G401.6 (cell line): ENCODE measurements at regions not wholly inside any gene's neighbourhood (a gene's known extent, or its start where the extent isn't known, plus 50 kb on each side); places are given as distances from the start of the nearest gene placed in this dataset.
"Not testable (repeated sequence)": the region's sequence is repeated elsewhere in the genome, so short reads cannot be mapped to it uniquely, and the experiment has no call there.

Source experiments
- FAIRE-seq: peaks from 2 replicates; lab custom pipeline; 2012; peaks lifted over from hg19 to GRCh38; lab: Jason Lieb, UNC

DNA sequence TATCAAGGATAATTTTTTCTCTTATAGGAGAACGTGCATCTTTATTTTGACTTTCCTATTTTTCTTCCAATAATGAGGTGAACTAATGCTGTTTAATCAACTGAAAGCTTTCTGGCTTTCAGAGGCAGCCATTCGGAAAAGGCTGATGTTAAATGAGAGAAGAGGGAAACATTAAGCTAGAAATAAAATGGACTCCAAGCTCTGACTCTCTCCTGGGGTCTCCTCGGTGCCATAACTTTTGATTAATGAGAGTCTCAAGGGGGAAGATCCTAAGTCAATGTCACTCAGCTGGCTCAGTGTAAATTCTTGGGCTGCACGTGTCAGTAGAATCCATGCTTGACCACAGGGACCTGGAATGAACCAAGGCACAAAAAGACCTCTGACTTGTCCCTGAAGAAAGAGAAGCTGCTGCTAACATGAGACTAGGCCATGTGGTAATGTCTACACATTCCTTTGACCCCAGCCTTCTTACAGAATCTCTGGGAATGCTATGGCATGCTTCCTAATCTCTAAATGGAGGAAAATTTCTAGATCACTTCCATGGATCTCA is 152.2 kb upstream of the RFC3 start:
- FAIRE-seq: no peak

DNA sequence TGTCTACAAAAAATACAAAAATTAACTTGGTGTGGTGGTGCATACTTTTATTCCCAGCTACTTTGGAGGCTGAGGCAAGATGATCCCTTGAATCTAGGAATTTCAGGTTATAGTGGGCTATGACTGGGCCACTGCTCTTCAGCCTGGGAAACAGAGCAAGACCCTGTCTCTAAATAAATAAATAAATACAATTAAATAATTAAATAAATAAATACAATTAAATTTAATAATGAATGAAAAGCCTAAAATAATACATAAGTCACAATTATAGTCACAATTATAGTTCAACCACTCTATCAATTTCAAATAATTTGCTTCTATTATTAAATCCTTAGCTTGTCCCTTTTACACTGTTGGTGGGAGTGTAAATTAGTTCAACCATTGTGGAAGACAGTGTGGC is 146.4 kb upstream of the RFC3 start:
- FAIRE-seq: no peak

DNA sequence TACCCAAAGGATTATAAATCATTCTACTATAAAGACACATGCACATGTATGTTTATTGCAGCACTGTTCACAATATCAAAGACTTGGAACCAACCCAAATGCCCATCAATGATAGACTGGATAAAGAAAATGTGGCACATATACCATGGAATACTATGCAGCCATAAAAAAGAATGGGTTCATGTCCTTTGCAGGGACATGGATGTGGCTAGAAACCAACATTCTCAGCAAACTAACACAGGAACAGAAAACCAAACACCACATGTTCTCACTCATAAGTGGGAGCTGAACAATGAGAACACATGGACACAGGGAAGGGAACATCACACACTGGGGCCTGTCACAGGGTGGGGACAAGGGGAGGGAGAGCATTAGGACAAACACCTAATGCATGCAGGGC is 145.9 kb upstream of the RFC3 start:
- FAIRE-seq: not testable (repeated sequence)

DNA sequence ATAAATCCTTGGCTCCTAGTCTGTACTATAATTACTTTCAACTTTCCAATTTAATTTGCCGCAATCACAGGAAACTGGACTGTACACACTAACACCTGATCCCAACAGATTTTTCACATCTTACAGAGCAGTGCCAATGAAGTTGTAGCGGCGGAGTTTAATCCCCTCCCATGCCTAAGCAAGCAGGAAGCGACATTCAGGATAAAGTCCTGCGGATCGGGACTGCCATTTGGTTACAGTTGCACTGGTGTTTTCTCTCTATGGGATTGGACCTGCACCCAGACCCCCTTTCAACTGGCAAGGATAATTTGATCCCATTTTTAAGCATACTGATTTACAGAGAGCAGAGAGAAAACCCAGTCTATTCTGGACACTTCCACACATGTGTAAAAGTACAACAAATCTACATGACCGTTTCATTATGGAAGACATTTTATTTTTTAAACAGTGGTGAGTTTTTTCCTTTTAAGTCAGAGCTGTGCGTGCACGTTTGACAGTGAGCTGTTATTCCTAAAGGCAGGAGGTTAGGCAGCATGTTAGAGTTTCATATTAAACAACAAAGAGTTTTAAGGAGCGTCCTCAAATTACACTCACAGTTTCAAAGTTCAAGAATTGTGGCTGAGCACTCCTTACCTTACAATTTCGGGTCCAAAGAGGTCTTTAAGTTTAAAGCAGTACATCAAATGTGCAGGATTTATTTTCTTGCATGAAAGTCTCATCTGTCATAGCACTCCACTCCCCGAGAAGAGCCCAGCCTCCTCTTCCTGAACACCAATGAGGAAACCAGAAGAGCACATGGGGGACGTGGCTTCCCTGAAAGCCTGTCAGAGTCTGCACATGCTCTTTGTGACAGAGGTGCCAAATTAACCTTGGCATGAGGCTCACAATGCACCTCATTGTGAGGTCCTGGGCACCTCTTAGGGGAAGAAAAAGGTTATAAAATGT is 141.6 kb upstream of the RFC3 start:
- no peak for FAIRE-seq

DNA sequence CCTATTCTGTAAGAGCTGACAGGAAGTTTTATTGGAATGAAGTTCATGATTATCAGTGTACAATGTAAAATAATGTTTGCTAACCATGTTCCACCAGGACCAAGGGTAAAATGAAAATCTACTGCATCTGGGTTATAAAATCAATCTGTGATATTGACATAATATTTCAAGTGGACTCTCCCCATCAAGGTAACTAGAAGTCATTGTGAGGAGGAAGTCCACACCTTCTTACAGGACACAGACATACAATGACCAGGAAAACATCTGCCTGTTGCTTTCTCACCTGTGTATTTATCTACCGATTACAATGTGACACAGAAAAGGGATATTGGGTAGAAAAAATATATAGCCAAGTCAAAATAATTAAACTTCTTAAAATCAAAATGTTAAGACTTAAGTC is 140.7 kb upstream of the RFC3 start:
- no peak for FAIRE-seq

DNA sequence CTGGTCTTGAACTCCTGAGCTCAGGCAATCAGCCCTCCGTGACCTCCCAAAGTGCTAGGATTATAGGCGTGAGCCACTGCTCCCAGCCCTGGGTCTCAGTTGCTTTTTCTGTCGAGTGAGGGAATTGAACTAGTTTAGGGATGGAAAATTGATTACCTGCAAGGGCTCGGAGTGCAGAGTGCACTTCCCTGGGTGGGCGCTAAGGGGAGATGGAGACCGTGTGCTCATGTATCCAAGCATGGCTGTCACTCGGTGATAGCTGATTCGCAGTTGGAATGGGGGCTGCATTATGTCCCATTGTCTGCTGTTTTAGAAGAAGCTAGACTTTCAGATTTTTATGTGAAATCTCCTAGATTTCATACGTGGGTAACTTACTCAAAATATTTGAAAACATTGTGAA is 139.9 kb upstream of the RFC3 start:
- no peak for FAIRE-seq

DNA sequence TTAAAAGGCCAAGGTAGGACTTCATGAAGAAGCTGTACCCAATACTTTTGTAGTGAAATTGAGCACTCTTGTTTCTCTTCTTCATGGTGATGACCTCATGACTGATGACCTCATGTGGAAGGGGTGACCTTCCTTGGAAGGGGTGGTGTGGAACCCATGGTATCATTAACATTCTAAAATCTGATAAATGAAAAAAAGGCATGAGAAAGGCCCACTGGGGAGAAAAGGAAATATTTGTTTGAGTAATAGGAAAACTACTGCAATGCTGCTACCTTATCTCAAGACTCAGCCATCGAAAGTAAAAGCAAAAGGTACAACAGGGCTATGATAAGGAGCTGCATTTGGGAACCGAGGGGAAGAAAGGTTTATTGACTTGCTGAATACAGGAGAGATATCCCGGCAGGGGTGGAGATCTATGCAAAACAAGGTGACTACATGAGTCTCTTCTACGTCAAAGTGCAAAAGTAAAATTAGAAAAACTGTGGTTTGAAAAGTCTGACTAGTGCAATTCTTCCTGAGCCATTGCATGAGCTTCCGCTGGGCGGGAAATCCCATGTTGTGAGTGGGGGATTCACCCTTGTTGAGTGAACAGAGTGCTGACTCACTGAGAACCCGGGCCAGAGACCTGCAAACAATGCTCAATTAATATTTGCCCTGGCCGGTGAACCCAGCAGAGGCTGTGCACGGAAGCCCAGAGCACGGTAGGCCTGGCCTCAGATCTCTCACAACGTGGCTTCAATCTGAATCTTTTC is 138.9 kb upstream of the RFC3 start:
- no peak for FAIRE-seq

DNA sequence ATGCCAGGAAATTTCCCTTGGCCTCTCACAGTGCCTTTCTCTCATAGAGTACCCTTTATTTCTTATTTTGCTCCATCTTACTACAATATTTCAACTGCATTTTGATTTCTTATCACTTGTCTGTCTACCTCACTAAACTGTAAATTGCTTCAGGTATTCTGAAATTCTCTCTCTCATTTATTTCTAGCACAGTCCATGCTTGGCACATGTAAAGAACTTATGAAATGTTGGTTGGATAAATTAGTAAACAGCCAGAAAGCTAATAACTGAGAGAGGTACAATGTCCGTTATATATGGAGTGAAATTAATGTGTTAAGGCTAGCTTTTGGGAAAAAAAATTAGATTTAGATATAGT is 138.3 kb upstream of the RFC3 start:
- no peak for FAIRE-seq

DNA sequence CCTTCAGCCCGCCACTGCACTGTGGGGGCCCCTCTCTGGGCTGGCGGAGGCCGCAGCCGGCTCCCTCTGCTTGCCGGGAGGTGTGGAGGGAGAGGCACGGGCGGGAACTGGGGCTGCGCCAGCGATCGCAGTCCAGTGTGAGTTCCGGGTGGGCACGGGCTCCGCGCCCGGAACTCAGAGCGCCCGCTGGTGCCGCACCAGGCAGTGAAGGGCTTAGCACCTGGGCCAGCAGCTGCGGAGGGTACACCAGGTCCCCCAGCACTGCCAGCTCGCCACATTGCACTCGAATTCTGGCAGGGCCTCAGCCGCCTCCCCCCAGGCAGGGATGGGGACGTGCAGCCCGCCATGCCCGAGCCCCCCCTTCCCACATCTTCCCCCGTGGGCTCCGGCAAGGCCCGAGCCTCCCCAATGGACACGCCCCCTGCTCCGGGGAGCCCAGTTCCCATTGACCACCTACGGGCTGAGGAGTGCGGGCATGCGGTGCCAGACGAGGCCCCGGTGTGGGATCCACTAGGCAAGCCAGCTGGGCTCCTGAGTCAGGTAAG is 135.9 kb upstream of the RFC3 start:
- FAIRE-seq: no peak

DNA sequence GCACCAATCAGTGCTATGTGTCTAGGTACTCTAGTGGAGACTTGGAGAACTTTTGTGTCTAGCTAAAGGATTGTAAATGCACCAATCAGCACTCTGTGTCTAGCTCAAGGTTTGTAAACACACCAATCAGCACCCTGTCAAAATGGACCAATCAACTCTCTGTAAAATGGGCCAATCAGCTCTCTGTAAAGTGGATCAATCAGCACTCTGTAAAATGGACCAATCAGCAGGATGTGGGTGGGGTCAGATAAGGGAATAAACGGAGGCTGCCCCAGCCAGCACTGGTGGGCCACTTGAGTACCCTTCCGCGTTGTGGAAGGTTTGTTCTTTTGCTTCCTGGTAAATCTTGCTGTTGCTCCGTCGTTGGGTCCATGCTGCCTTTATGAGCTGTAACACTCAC is 135.3 kb upstream of the RFC3 start:
- FAIRE-seq: not testable (repeated sequence)

DNA sequence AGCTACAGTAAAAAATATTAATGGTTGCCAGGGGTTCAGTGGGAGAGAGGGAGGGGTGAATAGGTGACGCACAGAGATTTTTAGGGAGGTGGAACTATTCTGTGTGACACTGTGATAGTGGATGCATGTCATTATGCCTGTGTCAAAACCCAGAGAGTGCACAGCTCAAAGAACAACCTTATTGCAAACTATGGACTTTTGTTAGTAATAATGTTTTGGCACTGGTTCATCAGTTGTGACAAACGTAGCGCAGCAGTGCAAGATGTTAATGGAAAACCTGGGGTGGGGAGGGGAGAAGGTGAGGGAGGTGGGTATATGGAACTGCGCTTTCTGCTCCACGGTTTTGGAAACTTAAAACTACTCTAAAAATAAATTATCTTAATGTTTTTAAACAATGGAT is 134.6 kb upstream of the RFC3 start:
- FAIRE-seq: no peak

DNA sequence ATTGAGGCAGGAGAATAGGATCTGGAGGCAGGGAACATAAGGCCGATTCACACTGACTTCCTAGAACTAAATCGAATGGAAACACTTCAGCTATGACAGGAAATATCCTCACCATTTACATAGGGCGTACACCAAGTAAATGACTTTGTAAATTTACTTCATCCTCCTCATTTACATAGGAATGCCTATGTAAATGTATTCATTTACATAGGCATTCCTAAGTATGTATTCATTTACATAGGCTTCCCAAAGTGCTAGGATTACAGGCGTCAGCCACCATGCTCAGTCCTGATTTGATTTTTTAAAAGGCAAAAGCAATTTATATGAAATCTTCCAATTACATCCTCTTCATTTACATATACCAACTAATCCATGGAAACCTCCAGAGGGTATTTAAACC is 133.1 kb upstream of the RFC3 start:
- no peak for FAIRE-seq

DNA sequence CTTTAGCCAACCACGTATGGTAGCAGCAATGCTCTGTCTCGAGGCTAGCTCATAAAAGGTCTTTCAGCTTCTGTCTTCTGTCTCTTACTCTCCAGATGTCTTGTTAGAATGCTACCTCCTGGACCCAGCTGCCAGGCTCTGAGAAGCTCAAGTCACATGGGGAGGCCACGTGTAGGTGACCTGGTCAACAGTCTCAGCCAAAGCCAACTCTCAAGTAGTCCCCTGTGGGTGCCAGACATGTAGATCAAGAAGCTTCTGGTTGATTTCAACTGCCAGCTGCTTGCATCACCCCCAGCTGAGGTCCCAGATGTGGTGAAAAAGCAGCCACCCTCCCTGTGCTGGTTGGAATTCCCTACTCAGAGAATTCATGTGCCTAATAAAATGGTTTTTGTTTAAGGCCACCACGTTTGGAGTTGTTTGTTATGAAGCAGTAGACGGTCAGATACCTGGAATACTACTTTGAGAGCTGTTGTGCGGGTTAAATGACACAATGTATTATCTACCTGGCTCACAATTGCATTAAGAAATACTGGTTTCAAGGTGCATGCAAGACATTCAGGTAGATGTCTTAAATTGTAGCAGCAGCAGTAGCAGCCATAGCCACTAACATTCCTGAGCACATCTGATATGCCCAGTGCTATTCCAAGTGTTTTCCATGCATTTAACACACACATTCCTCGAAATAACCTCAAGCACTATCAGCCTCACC is 131.0 kb upstream of the RFC3 start:
- FAIRE-seq: no peak

DNA sequence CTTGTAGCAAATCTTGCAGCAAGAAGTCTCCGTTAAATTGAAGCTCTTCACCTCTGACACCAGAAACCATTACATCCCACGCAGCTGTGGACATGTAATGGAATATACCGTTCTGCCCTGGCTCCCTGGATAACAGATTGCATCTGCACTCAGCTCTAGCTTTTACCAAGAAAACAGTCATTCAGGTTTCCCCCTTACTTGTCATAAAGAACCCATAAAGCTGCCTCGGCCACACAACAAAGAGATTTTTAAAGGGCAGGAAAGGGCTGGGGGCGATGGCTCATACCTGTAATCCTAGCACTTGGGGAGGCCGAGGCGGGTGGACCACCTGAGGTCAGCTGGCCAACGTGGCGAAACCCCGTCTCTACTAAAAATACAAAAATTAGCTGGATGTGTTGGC is 127.6 kb upstream of the RFC3 start:
- no peak for FAIRE-seq

DNA sequence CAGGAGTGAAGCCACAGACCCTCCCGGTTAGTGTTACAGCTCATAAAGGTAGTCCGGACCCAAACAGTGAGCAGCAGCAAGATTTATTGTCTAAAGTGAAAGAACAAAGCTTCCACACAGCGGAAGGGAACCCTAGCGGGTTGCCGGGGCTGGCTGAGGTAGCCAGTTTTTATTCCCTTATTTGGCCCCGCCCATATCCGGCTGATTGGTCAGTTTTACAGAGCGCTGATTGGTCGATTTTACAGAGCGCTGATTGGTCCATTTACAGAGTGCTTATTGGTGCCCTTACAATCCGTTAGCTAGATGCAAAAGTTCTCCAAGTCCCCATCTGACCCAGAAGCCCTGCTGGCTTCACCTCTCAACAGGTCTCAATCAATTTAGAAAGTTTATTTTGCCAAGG is 126.0 kb upstream of the RFC3 start:
- no peak for FAIRE-seq

DNA sequence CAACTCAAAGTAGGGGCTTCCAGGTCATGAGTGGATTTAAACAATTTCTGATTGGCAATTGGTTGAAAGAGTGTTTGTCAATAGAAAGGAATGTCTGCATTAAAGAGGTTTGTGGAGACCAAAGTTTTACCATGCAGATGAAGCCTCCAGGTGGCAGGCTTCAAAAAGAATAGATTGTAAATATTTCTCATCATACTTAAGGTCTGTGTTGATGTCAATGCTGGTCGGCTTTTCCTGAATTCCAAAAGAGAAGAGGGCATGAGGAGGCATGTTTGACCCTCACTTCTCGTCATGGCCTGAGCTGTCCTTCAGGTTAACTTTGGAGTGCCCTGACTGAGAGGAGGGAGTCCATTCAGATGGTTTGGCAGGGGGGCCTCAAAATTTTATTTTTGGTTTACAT is 125.4 kb upstream of the RFC3 start:
- FAIRE-seq: no peak

DNA sequence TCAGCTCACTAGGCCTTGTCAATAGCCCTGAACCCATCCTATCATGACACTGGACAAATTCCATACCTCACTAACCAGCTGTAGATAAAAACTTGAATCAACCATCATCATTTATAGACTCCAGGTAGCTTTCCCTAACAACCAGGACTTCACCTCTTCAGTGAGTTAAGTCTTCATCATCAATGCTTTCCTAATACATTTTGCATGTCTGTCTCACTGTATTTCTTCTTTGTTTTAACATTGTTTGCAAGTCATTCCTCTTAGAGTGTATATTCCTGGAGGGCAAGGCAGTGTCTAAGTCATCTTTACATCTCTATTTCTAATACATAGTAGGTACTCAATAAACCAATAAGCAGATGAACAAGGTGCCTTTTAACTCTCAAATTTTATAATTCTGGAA is 123.4 kb upstream of the RFC3 start:
- no peak for FAIRE-seq

DNA sequence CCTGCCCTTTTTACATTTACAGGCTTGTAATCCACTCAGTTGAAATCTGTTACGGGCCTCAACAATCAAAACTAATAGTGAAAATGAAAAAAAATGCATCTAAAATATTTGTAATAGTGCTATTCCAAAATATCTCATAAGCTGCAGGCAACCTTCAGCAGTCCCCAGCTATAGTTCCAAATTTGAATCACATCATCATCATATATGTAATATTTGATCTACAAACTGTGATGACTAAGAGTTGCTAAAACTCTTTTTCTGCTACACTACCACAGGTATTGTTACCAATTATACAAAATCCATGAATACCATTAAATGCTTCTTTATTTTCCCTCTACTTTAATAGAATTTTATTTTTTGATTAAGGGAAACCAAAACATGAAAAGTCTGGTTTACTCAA is 121.4 kb upstream of the RFC3 start:
- no peak for FAIRE-seq

DNA sequence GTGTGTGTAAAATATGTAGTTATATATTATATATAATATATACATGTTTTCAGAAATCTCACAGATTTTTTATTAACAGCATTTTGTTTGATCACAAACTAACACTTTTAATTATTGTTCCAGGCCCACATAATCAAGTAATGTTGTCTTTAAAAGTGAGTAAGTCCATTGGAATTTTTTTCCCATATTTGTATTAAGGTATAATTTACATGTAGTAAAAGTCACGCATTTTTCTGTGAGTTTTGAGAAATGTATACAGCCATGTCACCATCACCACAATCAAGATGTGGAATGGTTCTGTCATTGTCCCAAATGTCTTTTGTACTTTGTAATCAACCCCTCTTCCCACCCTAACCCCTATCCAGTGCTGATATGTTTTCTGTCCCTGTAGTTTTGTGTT is 120.0 kb upstream of the RFC3 start:
- FAIRE-seq: no peak

DNA sequence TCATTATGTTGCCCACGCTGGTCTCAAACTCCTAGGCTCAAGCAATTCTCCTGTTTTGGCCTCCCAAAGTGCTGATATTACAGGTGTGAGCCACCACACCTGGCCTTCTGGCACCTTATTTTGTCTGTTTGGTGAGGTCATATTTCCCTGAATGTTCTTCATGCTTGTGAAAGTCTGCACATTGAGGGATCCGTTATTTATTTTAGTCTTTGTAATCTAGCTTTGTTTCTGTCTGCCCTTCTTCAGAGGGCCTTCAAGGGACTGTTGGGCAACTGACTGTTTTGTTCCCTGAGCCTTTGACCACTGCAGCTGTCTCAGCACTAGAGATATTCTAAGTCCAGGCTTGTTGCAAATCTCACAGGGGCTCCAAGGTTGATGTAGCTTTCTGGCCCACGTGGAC is 110.5 kb upstream of the RFC3 start:
- FAIRE-seq: no peak

DNA sequence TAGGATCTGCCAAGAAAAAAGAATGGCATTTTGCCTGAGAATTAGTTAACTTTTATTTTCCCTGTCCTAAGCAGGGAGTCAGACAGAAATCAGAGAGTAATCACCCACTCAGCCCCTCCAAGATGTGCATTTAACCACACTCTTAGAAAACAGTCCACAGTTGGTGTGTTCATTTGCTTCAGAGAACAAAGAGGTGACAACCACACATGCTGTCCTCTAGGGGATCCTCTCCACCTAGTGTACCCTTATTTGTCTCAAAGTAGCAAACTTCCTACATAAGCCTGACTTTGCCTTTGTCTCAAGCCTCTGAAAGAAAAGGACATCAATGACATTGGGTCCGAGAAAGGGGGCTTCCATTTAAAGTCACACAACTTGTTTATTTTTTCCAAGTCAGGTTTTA is 107.0 kb upstream of the RFC3 start:
- FAIRE-seq: no peak

DNA sequence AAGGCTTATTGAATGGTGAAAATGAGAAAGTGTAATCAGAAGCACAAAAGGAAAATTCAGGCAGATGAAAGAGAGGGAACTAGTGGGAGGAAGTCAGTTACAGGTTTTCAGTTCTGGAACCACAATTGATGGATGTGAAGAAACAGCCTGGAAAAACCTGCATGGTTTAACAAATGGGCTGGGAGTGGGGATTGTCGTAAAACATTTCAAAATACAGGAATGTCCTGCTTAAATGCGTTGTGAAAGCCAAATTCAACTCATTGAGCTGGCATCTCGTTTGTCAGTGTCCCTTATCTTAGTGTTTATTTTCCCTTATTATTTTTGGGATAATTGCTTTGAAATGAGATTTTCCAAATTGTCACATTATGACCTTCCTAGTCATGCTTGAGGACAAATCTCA is 106.5 kb upstream of the RFC3 start:
- FAIRE-seq: no peak

DNA sequence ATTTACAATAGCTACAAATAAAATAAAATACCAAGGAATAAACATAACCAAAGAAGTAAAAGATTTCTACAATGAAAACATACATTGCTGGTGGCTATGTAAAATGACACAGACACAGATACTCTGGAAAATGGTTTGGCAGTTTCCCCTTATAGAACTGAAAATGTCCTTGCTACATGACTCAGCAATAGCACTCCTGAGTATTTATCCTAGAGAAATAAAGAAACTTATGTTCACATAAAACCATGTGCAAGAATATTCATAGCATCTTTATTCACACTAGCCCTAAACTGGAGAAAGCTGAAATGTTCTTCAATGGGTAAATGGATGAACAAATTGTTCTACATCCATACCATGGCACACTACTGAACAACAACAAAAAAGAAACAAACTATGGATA is 100.2 kb upstream of the RFC3 start:
- no peak for FAIRE-seq
